BE2C (cell line): ENCODE measurements at regions not wholly inside any gene's neighbourhood (a gene's known extent, or its start where the extent isn't known, plus 50 kb on each side); places are given as distances from the start of the nearest gene placed in this dataset.
"Not testable (repeated sequence)": the region's sequence is repeated elsewhere in the genome, so short reads cannot be mapped to it uniquely, and the experiment has no call there.

Source experiments
- DNase-seq: peaks from one replicate; pipeline ENCODE4 v3.0.0-alpha.2; 2020
- H3K27me3 ChIP-seq: fragments of 250-450 bp; sonication (Bioruptor Pico); 2 replicates; pipeline ENCODE4 v1.5.1; 2020; ENCODE audit warnings: mild to moderate bottlenecking
- H3K36me3 ChIP-seq: fragments of 250-450 bp; sonication (Bioruptor Pico); 2 replicates; pipeline ENCODE4 v1.5.1; 2020; ENCODE audit warnings: mild to moderate bottlenecking
- H3K4me1 ChIP-seq: fragments of 250-450 bp; sonication (Bioruptor Pico); 2 replicates; pipeline ENCODE4 v1.5.1; 2020
- H3K4me3 ChIP-seq: 2 replicates; pipeline ENCODE4 v1.5.1; 2011; ENCODE audit warnings: low read depth, low read length
- H3K9me3 ChIP-seq: fragments of 250-450 bp; sonication (Bioruptor Pico); 2 replicates; pipeline ENCODE4 v1.5.1; 2020
- CTCF ChIP-seq: IDR thresholded peaks from 2 replicates; pipeline ENCODE4 v1.5.1; 2012; ENCODE audit warnings: mild to moderate bottlenecking, low read depth, low read length

- H3K36me3 ChIP-seq, H3K4me1 ChIP-seq, H3K4me3 ChIP-seq, H3K27me3 ChIP-seq, H3K9me3 ChIP-seq: not testable (repeated sequence)
- peak; percentile 31 for TF ChIP-seq CTCF
- DNase-seq: peak; percentile 28
Observed at GRCh38 chr13:46455924-46456323, 68.9 kb upstream of the RUBCNL start.

- H3K36me3 ChIP-seq, H3K9me3 ChIP-seq, H3K4me1 ChIP-seq, H3K27me3 ChIP-seq, DNase-seq, H3K4me3 ChIP-seq: not testable (repeated sequence)
Observed at GRCh38 chr13:46451145-46451544, 64.1 kb upstream of the RUBCNL start.

- not testable (repeated sequence) for DNase-seq, H3K4me1 ChIP-seq, H3K9me3 ChIP-seq, H3K4me3 ChIP-seq, H3K27me3 ChIP-seq, H3K36me3 ChIP-seq
Observed at GRCh38 chr13:46449949-46450348, 62.9 kb upstream of the RUBCNL start.

GRCh38 chr13:46448148-46448547 lies 61.1 kb upstream of the RUBCNL start:
- H3K4me3 ChIP-seq, DNase-seq, H3K9me3 ChIP-seq, H3K27me3 ChIP-seq, H3K36me3 ChIP-seq, H3K4me1 ChIP-seq: not testable (repeated sequence)

- DNase-seq, H3K4me1 ChIP-seq: not testable (repeated sequence)
Observed at GRCh38 chr13:46437808-46438404, 50.9 kb upstream of the RUBCNL start.

More at GRCh38 chr13:46437808-46438404, 50.9 kb upstream of the RUBCNL start:
- H3K4me3 ChIP-seq, H3K36me3 ChIP-seq, H3K9me3 ChIP-seq, H3K27me3 ChIP-seq: not testable (repeated sequence)
